NB4 (cell line): ENCODE measurements at regions not wholly inside any gene's neighbourhood (a gene's known extent, or its start where the extent isn't known, plus 50 kb on each side); places are given as distances from the start of the nearest gene placed in this dataset.

Source experiments
- POLR2A ChIP-seq: IDR thresholded peaks from 2 replicates; pipeline ENCODE4 v1.6.1; 2011; ENCODE audit warnings: mild to moderate bottlenecking; ENCODE audit not compliant: insufficient read length; ENCODE audit errors: extremely low read depth
- TF ChIP-seq, protein P1 (sequence below): IDR thresholded peaks from one replicate; pipeline ENCODE4 v1.5.1; 2012; ENCODE audit warnings: low read depth, low read length

DNA sequence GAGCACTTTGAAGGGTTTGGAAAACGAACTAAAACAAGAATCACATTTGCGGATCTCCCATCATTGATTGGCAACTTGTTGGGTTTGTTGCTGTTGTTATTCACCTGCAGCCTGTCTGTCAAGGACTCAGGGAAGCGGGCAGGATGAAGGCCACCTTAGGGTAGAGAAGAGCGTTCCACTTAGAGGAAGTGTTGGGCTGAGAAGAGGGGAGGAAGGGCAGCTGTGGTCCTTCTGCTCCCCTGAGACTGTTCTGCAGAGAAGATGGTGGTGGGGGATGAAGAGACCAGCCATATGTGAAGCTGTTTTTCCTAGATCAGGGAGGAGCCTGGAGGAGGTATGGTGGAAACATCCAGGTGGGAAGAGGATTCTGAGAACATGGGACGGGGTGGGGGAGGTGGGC is 70.6 kb upstream of the CPEB4 start:
- TF ChIP-seq, protein P1, sequence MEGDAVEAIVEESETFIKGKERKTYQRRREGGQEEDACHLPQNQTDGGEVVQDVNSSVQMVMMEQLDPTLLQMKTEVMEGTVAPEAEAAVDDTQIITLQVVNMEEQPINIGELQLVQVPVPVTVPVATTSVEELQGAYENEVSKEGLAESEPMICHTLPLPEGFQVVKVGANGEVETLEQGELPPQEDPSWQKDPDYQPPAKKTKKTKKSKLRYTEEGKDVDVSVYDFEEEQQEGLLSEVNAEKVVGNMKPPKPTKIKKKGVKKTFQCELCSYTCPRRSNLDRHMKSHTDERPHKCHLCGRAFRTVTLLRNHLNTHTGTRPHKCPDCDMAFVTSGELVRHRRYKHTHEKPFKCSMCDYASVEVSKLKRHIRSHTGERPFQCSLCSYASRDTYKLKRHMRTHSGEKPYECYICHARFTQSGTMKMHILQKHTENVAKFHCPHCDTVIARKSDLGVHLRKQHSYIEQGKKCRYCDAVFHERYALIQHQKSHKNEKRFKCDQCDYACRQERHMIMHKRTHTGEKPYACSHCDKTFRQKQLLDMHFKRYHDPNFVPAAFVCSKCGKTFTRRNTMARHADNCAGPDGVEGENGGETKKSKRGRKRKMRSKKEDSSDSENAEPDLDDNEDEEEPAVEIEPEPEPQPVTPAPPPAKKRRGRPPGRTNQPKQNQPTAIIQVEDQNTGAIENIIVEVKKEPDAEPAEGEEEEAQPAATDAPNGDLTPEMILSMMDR, result no peak
- no peak for TF ChIP-seq POLR2A
